SK-N-SH (cell line): ENCODE measurements at regions not wholly inside any gene's neighbourhood (a gene's known extent, or its start where the extent isn't known, plus 50 kb on each side); places are given as distances from the start of the nearest gene placed in this dataset.

Source experiments
- CTCF ChIA-PET: fragments of 300-600, 350-600 bp; formaldehyde crosslinking; extraction: SDS; loops from one replicate; lab custom pipeline; 2021; lab: Yijun Ruan, JAX
- POLR2A ChIA-PET: fragments of 350-600 bp; sonication (Branson Sonifier 250); formaldehyde crosslinking; extraction: SDS; loops from one replicate; lab custom pipeline; 2020; ENCODE audit warnings: antibody characterized with exemption, inconsistent platforms; lab: Yijun Ruan, JAX
- DNase-seq: peaks from one replicate; pipeline ENCODE4 v3.0.0; 2012
- H2AFZ ChIP-seq: fragments of 200-600 bp; sonication (generic); 2 replicates; pipeline ENCODE4 v1.8.1; 2016; ENCODE audit warnings: antibody characterized with exemption, mild to moderate bottlenecking, low read depth
- H3F3A ChIP-seq: fragments of 200-600 bp; sonication (generic); replicated peaks from 2 replicates; pipeline ENCODE3; 2016; ENCODE audit warnings: antibody characterized with exemption, mild to moderate bottlenecking; ENCODE audit not compliant: insufficient read depth
- H3K27ac ChIP-seq, 2 experiments: fragments of 200-500 bp in 1 of 2; fragments of 200-600 bp in 1 of 2; sonication (Bioruptor generic) in 1 of 2; sonication (generic), shearing (Covaris generic) in 1 of 2; 2 replicates each; pipeline versions ENCODE4 v1.5.1 to v1.6.1; 2014 to 2016; ENCODE audit warnings: low read depth in 2 of 2, inconsistent platforms in 1 of 2, low read length in 1 of 2, mild to moderate bottlenecking in 1 of 2, mixed read lengths in 1 of 2
- H3K27me3 ChIP-seq: fragments of 200-600 bp; sonication (generic), shearing (Covaris generic); 2 replicates; pipeline ENCODE4 v1.6.1; 2016; ENCODE audit warnings: mixed run types; ENCODE audit not compliant: insufficient read depth
- H3K36me3 ChIP-seq, 2 experiments: fragments of 200-500 bp in 1 of 2; fragments of 200-600 bp in 1 of 2; sonication (Bioruptor generic) in 1 of 2; sonication (generic) in 1 of 2; replicated peaks in 1 of 2; 2 replicates each; pipeline versions ENCODE3 to v1.5.1; 2014 to 2016; ENCODE audit warnings: low read length in 1 of 2, mild to moderate bottlenecking in 1 of 2; ENCODE audit not compliant: insufficient read depth in 2 of 2, control insufficient read depth in 1 of 2
- H3K4me1 ChIP-seq, 2 experiments: fragments of 200-500 bp in 1 of 2; fragments of 200-600 bp in 1 of 2; sonication (Bioruptor generic) in 1 of 2; sonication (generic), shearing (Covaris generic) in 1 of 2; 2 replicates each; pipeline versions ENCODE4 v1.5.1 to v1.6.1; 2014 to 2016; ENCODE audit warnings: low read depth in 1 of 2, low read length in 1 of 2, mixed run types in 1 of 2; ENCODE audit not compliant: insufficient read depth in 2 of 2, control insufficient read depth in 1 of 2
- H3K4me2 ChIP-seq: fragments of 200-600 bp; sonication (generic), shearing (Covaris generic); 2 replicates; pipeline ENCODE4 v1.6.1; 2017; ENCODE audit warnings: mixed run types
- H3K4me3 ChIP-seq, 2 experiments: fragments of 200-500 bp in 1 of 2; fragments of 200-600 bp in 1 of 2; sonication (Bioruptor generic) in 1 of 2; sonication (generic), shearing (Covaris generic) in 1 of 2; 2 replicates each; pipeline versions ENCODE4 v1.5.1 to v1.8.1; 2014 to 2016; ENCODE audit warnings: low read depth in 2 of 2, inconsistent platforms in 1 of 2, low read length in 1 of 2, mild to moderate bottlenecking in 1 of 2, mixed read lengths in 1 of 2, moderate library complexity in 1 of 2
- H3K79me2 ChIP-seq: fragments of 200-600 bp; sonication (generic); 2 replicates; pipeline ENCODE4 v1.8.1; 2017; ENCODE audit warnings: mild to moderate bottlenecking; ENCODE audit not compliant: insufficient read depth
- H3K9ac ChIP-seq: fragments of 200-600 bp; sonication (generic); 2 replicates; pipeline ENCODE4 v1.6.1; 2017; ENCODE audit warnings: mixed run types
- H3K9me2 ChIP-seq: fragments of 200-600 bp; sonication (generic); 2 replicates; pipeline ENCODE4 v1.6.1; 2017; ENCODE audit warnings: mixed run types
- H3K9me3 ChIP-seq: fragments of 200-600 bp; sonication (generic); 2 replicates; pipeline ENCODE4 v1.6.1; 2017; ENCODE audit warnings: mixed run types, mild to moderate bottlenecking, moderate library complexity
- H4K20me1 ChIP-seq: fragments of 200-600 bp; sonication (generic); 2 replicates; pipeline ENCODE4 v1.6.1; 2017; ENCODE audit warnings: mild to moderate bottlenecking, mixed run types; ENCODE audit not compliant: insufficient read depth
- FOXM1 ChIP-seq: IDR thresholded peaks from 2 replicates; pipeline ENCODE4 v1.4.0; 2012; ENCODE audit warnings: low read depth, mild to moderate bottlenecking
- GABPA ChIP-seq: IDR thresholded peaks from 2 replicates; pipeline ENCODE4 v1.4.0; 2012; ENCODE audit warnings: low read depth, mild to moderate bottlenecking
- JUND ChIP-seq: IDR thresholded peaks from 2 replicates; pipeline ENCODE4 v1.4.0; 2012
- MEF2A ChIP-seq: IDR thresholded peaks from 2 replicates; pipeline ENCODE4 v1.4.0; 2012; ENCODE audit warnings: low read depth, borderline replicate concordance
- NRF1 ChIP-seq: IDR thresholded peaks from 2 replicates; pipeline ENCODE4 v1.6.1; 2012; ENCODE audit warnings: low read depth, mild to moderate bottlenecking, low read length
- POLR2AphosphoS5 ChIP-seq: IDR thresholded peaks from 2 replicates; pipeline ENCODE4 v1.6.1; 2012; ENCODE audit warnings: low read depth, low read length
- RCOR1 ChIP-seq: fragments of 150-350 bp; IDR thresholded peaks from 2 replicates; pipeline ENCODE4 v1.6.1; 2017; ENCODE audit warnings: antibody characterized with exemption, low read length
- REST ChIP-seq: IDR thresholded peaks from 2 replicates; pipeline ENCODE4 v1.6.1; 2012; ENCODE audit warnings: mild to moderate bottlenecking, low read depth, low read length, moderate library complexity
- RFX5 ChIP-seq: IDR thresholded peaks from 2 replicates; pipeline ENCODE4 v1.6.1; 2012; ENCODE audit warnings: mild to moderate bottlenecking, improper control_type of control experiment, low read length
- SMC3 ChIP-seq: IDR thresholded peaks from 2 replicates; pipeline ENCODE4 v1.6.1; 2012; ENCODE audit warnings: low read depth, low read length, improper control_type of control experiment
- TAF1 ChIP-seq: IDR thresholded peaks from 2 replicates; pipeline ENCODE4 v1.6.1; 2012; ENCODE audit warnings: low read depth, mild to moderate bottlenecking, low read length, moderate library complexity, borderline replicate concordance
- TCF12 ChIP-seq: IDR thresholded peaks from 2 replicates; pipeline ENCODE4 v1.4.0; 2012
- USF2 ChIP-seq: fragments of 150-350 bp; IDR thresholded peaks from 2 replicates; pipeline ENCODE4 v1.6.1; 2017; ENCODE audit warnings: antibody characterized with exemption, low read length, low read depth, borderline replicate concordance
- YY1 ChIP-seq: IDR thresholded peaks from 2 replicates; pipeline ENCODE4 v1.4.0; 2012; ENCODE audit warnings: low read depth, mild to moderate bottlenecking
- WGBS: methylation state at CpG from one replicate; pipeline ENCODE4 v1.1.6; 2017; ENCODE audit warnings: low lambda C conversion rate; 5-methylcytosine and 5-hydroxymethylcytosine counted together
- TF ChIP-seq, protein P1 (sequence below): fragments of 200-600 bp; sonication (generic); IDR thresholded peaks from 2 replicates; pipeline ENCODE4 v1.6.1; 2017; ENCODE audit warnings: antibody characterized with exemption, mild to moderate bottlenecking, moderate library complexity
- TF ChIP-seq, protein P2 (sequence below): IDR thresholded peaks from 2 replicates; pipeline ENCODE4 v1.4.0; 2012; ENCODE audit warnings: low read depth, borderline replicate concordance
- TF ChIP-seq, protein P3 (sequence below): fragments of 150-350 bp; IDR thresholded peaks from 2 replicates; pipeline ENCODE4 v1.6.1; 2016; ENCODE audit warnings: mild to moderate bottlenecking, low read depth, low read length

- Histone ChIP-seq H2AFZ (no peak overlapping the region), H3K36me3 (no peaks in the 10 kb centered on the region), H3K4me1 (no peaks in the 10 kb centered on the region), H3K4me2 (no peak overlapping the region), H3K4me3 (no peak overlapping the region), H3K9me3 (no peaks in the 10 kb centered on the region), H3K9ac (no peak overlapping the region), H4K20me1 (no peaks in the 10 kb centered on the region), H3F3A (no peaks in the 10 kb centered on the region), H3K27ac (no peak overlapping the region), H3K79me2 (no peaks in the 10 kb centered on the region), H3K27me3 (no peaks in the 10 kb centered on the region), H3K9me2 (no peaks in the 10 kb centered on the region)
- DNase-seq: no peak
- ChIA-PET POLR2A (no interaction called here), CTCF (no interaction called here)
- TF ChIP-seq NRF1 (no peak), YY1 (no peak), JUND (no peak), POLR2AphosphoS5 (no peak), SMC3 (no peak), GABPA (no peak), RCOR1 (no peak), MEF2A (no peak), RFX5 (no peak), USF2 (no peak), TAF1 (no peak), FOXM1 (no peak), REST (no peak), TCF12 (no peak)
- TF ChIP-seq, protein P1, sequence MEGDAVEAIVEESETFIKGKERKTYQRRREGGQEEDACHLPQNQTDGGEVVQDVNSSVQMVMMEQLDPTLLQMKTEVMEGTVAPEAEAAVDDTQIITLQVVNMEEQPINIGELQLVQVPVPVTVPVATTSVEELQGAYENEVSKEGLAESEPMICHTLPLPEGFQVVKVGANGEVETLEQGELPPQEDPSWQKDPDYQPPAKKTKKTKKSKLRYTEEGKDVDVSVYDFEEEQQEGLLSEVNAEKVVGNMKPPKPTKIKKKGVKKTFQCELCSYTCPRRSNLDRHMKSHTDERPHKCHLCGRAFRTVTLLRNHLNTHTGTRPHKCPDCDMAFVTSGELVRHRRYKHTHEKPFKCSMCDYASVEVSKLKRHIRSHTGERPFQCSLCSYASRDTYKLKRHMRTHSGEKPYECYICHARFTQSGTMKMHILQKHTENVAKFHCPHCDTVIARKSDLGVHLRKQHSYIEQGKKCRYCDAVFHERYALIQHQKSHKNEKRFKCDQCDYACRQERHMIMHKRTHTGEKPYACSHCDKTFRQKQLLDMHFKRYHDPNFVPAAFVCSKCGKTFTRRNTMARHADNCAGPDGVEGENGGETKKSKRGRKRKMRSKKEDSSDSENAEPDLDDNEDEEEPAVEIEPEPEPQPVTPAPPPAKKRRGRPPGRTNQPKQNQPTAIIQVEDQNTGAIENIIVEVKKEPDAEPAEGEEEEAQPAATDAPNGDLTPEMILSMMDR: no peak
- TF ChIP-seq, protein P2, sequence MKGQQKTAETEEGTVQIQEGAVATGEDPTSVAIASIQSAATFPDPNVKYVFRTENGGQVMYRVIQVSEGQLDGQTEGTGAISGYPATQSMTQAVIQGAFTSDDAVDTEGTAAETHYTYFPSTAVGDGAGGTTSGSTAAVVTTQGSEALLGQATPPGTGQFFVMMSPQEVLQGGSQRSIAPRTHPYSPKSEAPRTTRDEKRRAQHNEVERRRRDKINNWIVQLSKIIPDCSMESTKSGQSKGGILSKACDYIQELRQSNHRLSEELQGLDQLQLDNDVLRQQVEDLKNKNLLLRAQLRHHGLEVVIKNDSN: no peak
- TF ChIP-seq, protein P3, sequence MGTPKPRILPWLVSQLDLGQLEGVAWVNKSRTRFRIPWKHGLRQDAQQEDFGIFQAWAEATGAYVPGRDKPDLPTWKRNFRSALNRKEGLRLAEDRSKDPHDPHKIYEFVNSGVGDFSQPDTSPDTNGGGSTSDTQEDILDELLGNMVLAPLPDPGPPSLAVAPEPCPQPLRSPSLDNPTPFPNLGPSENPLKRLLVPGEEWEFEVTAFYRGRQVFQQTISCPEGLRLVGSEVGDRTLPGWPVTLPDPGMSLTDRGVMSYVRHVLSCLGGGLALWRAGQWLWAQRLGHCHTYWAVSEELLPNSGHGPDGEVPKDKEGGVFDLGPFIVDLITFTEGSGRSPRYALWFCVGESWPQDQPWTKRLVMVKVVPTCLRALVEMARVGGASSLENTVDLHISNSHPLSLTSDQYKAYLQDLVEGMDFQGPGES: no peak
- WGBS: 68% methylated on average over 3 of the region's 3 CpGs
Measured at GRCh38 chr2:48173141-48173540, 141.3 kb upstream of the FOXN2 start.
